Mammary epithelial cell (primary cell): ENCODE measurements at regions not wholly inside any gene's neighbourhood (a gene's known extent, or its start where the extent isn't known, plus 50 kb on each side); places are given as distances from the start of the nearest gene placed in this dataset.

Experiments used
- CTCF ChIP-seq, 2 donors: IDR thresholded peaks in 1 of 2; conservative IDR thresholded peaks in 1 of 2; 2 replicates each; pipeline ENCODE4 v1.5.1; 2011 to 2012; ENCODE audit warnings: inconsistent platforms in 2 of 2, low read length in 2 of 2, mild to moderate bottlenecking in 2 of 2, control low read depth in 1 of 2, low read depth in 1 of 2; ENCODE audit not compliant: insufficient read depth in 1 of 2; ENCODE audit errors: extremely low read depth in 1 of 2
- EZH2 ChIP-seq: IDR thresholded peaks from 2 replicates; pipeline ENCODE4 v1.6.1; 2012; ENCODE audit warnings: low read length, inconsistent platforms, borderline replicate concordance

GRCh38 chr5:85143138-85143537 is 758.5 kb upstream of the EDIL3 start:
- TF ChIP-seq CTCF (conservative IDR thresholded peaks at IDR 0.05 in 1 of 2, IDR thresholded peaks at IDR 0.05 in 1 of 2; ENCODE audit: extremely low read depth in 1 of 2, insufficient read depth in 1 of 2, low read depth in 1 of 2, low read length in 2 of 2), result no peak
- TF ChIP-seq EZH2, result no peak
